ENCODE measurements at regions not wholly inside any gene's neighbourhood (a gene's known extent, or its start where the extent isn't known, plus 50 kb on each side); places are given as distances from the start of the nearest gene placed in this dataset.
"Not testable (repeated sequence)": the region's sequence is repeated elsewhere in the genome, so short reads cannot be mapped to it uniquely, and the experiment has no call there.

GRCh38 chr5:85662969-85663707 lies 954.6 kb upstream of the COX7C start:
- H3K9me3 ChIP-seq (ENCODE audit: low read length); H3K4me3 ChIP-seq (ENCODE audit: low read depth in 1 of 2, low read length in 2 of 2); H3K4me1 ChIP-seq (ENCODE audit: insufficient read depth, low read length); H3K27ac ChIP-seq (ENCODE audit: low read depth, low read length); H3K27me3 ChIP-seq (ENCODE audit: control insufficient read depth in 1 of 2, insufficient read depth in 2 of 2, low read length in 2 of 2); H3K36me3 ChIP-seq (ENCODE audit: insufficient read depth, low read length); H3K9ac ChIP-seq (ENCODE audit: low read length): not testable (repeated sequence)

DNA sequence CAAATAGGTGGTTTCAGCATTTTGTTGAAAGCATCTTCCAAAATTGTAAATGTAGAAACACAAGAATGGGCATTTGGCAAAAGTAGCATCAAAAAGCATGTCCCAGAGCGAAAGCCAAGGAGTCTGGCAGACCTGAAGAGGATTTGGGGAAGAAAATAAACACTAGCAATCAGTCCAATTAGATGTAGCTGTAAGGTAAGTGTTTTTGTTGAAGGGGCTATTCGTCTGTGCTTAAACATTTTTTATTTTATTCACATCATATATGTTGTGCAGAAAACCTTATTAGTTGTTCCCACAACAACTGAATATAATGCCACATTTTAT lies 954.1 kb upstream of the COX7C start:
- no peak overlapping the region for H3K27ac ChIP-seq (ENCODE audit: low read depth, low read length)

GRCh38 chr5:85670417-85670816 lies 947.3 kb upstream of the COX7C start:
- Histone ChIP-seq H3K27me3 (ENCODE audit: control insufficient read depth in 1 of 2, insufficient read depth in 2 of 2, low read length in 2 of 2) (no peaks in the 10 kb centered on the region), H3K4me1 (ENCODE audit: insufficient read depth, low read length) (no peaks in the 10 kb centered on the region), H3K9ac (ENCODE audit: low read length) (no peak overlapping the region), H3K27ac (ENCODE audit: low read depth, low read length) (no peak overlapping the region), H3K36me3 (ENCODE audit: insufficient read depth, low read length) (no peaks in the 10 kb centered on the region), H3K9me3 (ENCODE audit: low read length) (no peaks in the 10 kb centered on the region), H3K4me3 (ENCODE audit: low read depth in 1 of 2, low read length in 2 of 2) (no peak overlapping the region)

More for the DNA sequence above, 954.1 kb upstream of the COX7C start:
- no peak overlapping the region for H3K9ac ChIP-seq (ENCODE audit: low read length)
- H3K27me3 ChIP-seq (ENCODE audit: control insufficient read depth in 1 of 2, insufficient read depth in 2 of 2, low read length in 2 of 2): no peaks in the 10 kb centered on the region
- no peak overlapping the region for H3K4me3 ChIP-seq (ENCODE audit: low read depth in 1 of 2, low read length in 2 of 2)
- H3K36me3 ChIP-seq (ENCODE audit: insufficient read depth, low read length): no peaks in the 10 kb centered on the region
- no peaks in the 10 kb centered on the region for H3K9me3 ChIP-seq (ENCODE audit: low read length)
- no peaks in the 10 kb centered on the region for H3K4me1 ChIP-seq (ENCODE audit: insufficient read depth, low read length)

DNA sequence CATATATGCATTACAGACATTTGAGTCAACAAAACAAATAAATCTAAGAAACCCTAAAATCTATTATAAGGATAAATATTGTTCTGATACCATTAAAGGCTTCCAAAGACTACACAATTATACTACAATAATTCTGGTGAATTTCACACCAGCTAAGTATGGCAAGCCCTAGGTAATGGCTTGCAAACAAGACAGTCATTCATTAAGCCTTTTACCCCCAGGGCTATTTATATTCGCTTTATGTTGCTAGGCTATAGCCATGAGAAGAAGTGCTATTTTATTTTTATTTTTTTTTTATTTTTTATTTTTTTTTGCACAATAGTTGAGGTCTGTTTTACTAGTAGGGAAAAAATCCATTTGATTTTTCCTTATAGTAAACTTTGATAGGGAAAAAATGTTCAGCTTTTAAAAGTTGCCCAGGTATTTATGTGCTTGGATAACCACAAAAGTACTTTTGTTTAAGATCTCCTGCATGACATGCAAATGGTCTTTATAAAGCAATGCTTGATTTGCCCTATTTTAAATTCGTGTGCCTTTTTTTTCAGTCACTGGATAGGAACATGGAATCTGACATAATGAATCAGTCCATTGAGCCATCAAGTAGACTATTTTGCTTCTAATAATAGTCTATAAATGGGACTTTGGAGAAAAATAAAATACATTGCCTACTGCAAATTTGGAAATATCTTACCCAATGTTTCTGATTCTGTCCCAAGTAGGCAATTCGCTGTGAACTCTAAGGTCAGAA lies 946.3 kb upstream of the COX7C start:
- Histone ChIP-seq H3K36me3 (ENCODE audit: insufficient read depth, low read length) (no peaks in the 10 kb centered on the region), H3K4me1 (ENCODE audit: insufficient read depth, low read length) (no peaks in the 10 kb centered on the region), H3K27ac (ENCODE audit: low read depth, low read length) (no peak overlapping the region), H3K9me3 (ENCODE audit: low read length) (no peaks in the 10 kb centered on the region), H3K4me3 (ENCODE audit: low read depth in 1 of 2, low read length in 2 of 2) (no peak overlapping the region), H3K9ac (ENCODE audit: low read length) (no peak overlapping the region), H3K27me3 (ENCODE audit: control insufficient read depth in 1 of 2, insufficient read depth in 2 of 2, low read length in 2 of 2) (no peaks in the 10 kb centered on the region)

DNA sequence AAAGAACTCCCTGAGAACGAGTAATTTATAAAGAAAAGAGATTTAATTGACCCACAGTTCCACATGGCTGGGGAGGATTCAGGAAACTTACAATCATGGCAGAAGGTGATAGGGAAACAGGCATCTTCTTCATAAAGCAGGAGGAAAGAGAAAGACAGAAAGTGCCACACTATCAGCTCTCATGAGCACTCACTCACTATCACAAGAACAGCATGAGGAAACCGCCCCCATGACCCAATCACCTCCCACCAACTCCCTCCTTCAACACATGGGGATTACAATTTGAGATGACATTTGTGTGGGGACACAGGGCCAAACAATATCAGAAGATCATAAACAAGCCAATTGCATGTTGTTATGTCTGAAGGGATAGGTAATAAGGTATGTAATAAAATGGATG lies 935.9 kb upstream of the COX7C start:
- Histone ChIP-seq H3K9me3 (ENCODE audit: low read length) (no peaks in the 10 kb centered on the region), H3K4me3 (ENCODE audit: low read depth in 1 of 2, low read length in 2 of 2) (no peak overlapping the region), H3K27ac (ENCODE audit: low read depth, low read length) (no peak overlapping the region), H3K9ac (ENCODE audit: low read length) (no peak overlapping the region), H3K27me3 (ENCODE audit: control insufficient read depth in 1 of 2, insufficient read depth in 2 of 2, low read length in 2 of 2) (no peaks in the 10 kb centered on the region), H3K4me1 (ENCODE audit: insufficient read depth, low read length) (no peaks in the 10 kb centered on the region), H3K36me3 (ENCODE audit: insufficient read depth, low read length) (no peaks in the 10 kb centered on the region)

DNA sequence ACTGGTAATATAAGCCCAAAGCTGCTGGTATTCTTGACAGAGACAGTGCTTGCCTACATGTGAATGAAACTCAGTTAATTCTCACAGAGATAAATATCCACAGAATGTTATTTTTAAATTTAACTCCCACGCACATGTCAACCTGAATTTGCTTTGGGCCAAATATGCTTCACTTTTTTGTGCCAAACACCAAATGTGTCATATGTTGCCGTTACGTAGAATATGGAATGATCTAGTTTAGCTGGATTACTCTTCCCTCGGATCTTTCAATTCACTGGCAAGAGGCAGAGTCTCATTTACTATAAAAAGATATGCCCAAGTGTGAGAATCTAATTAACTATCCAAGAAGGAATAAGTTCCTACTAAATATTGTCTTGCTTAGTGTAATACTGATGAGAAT lies 933.4 kb upstream of the COX7C start:
- no peak overlapping the region for H3K4me3 ChIP-seq (ENCODE audit: low read depth in 1 of 2, low read length in 2 of 2)
- no peak overlapping the region for H3K9ac ChIP-seq (ENCODE audit: low read length)
- no peaks in the 10 kb centered on the region for H3K4me1 ChIP-seq (ENCODE audit: insufficient read depth, low read length)
- H3K36me3 ChIP-seq (ENCODE audit: insufficient read depth, low read length): no peaks in the 10 kb centered on the region
- no peak overlapping the region for H3K27ac ChIP-seq (ENCODE audit: low read depth, low read length)
- no peaks in the 10 kb centered on the region for H3K9me3 ChIP-seq (ENCODE audit: low read length)
- no peaks in the 10 kb centered on the region for H3K27me3 ChIP-seq (ENCODE audit: control insufficient read depth in 1 of 2, insufficient read depth in 2 of 2, low read length in 2 of 2)

GRCh38 chr5:85703296-85703695 lies 914.4 kb upstream of the COX7C start:
- H3K27ac ChIP-seq (ENCODE audit: low read depth, low read length): no peak overlapping the region
- no peaks in the 10 kb centered on the region for H3K4me1 ChIP-seq (ENCODE audit: insufficient read depth, low read length)

DNA sequence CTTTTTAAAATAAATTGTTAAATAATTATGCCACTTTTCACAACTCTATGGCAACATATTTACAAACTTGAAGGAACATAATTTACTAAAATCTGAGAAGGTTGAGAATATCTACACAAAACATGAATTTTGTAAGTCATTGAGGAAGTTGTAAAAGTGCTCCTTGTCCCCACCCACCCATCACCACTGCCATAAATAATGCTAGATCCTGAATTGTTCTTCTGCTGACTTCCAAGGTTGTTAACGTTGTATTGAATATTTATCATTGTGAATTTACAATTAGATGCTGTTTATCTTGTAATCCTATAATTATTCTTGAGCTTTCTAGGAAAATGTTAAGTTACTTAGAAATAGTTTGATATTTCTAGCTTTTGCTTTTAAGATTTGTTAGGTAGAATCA lies 908.0 kb upstream of the COX7C start:
- no peaks in the 10 kb centered on the region for H3K27me3 ChIP-seq (ENCODE audit: control insufficient read depth in 1 of 2, insufficient read depth in 2 of 2, low read length in 2 of 2)
- H3K9me3 ChIP-seq (ENCODE audit: low read length): no peaks in the 10 kb centered on the region
- no peaks in the 10 kb centered on the region for H3K4me1 ChIP-seq (ENCODE audit: insufficient read depth, low read length)
- H3K4me3 ChIP-seq (ENCODE audit: low read depth in 1 of 2, low read length in 2 of 2): no peak overlapping the region
- no peak overlapping the region for H3K27ac ChIP-seq (ENCODE audit: low read depth, low read length)
- H3K36me3 ChIP-seq (ENCODE audit: insufficient read depth, low read length): no peaks in the 10 kb centered on the region
- no peak overlapping the region for H3K9ac ChIP-seq (ENCODE audit: low read length)

More at GRCh38 chr5:85703296-85703695, 914.4 kb upstream of the COX7C start:
- no peak overlapping the region for H3K4me3 ChIP-seq (ENCODE audit: low read depth in 1 of 2, low read length in 2 of 2)
- H3K27me3 ChIP-seq (ENCODE audit: control insufficient read depth in 1 of 2, insufficient read depth in 2 of 2, low read length in 2 of 2): no peaks in the 10 kb centered on the region
- H3K9me3 ChIP-seq (ENCODE audit: low read length): no peaks in the 10 kb centered on the region
- H3K9ac ChIP-seq (ENCODE audit: low read length): no peak overlapping the region
- no peaks in the 10 kb centered on the region for H3K36me3 ChIP-seq (ENCODE audit: insufficient read depth, low read length)

GRCh38 chr5:85716344-85717202 lies 901.2 kb upstream of the COX7C start:
- Histone ChIP-seq H3K9ac (ENCODE audit: low read length) (no peak overlapping the region), H3K4me3 (ENCODE audit: low read depth in 1 of 2, low read length in 2 of 2) (no peak overlapping the region), H3K27me3 (ENCODE audit: control insufficient read depth in 1 of 2, insufficient read depth in 2 of 2, low read length in 2 of 2) (no peaks in the 10 kb centered on the region), H3K9me3 (ENCODE audit: low read length) (no peaks in the 10 kb centered on the region), H3K27ac (ENCODE audit: low read depth, low read length) (no peak overlapping the region), H3K4me1 (ENCODE audit: insufficient read depth, low read length) (no peaks in the 10 kb centered on the region), H3K36me3 (ENCODE audit: insufficient read depth, low read length) (no peaks in the 10 kb centered on the region)

DNA sequence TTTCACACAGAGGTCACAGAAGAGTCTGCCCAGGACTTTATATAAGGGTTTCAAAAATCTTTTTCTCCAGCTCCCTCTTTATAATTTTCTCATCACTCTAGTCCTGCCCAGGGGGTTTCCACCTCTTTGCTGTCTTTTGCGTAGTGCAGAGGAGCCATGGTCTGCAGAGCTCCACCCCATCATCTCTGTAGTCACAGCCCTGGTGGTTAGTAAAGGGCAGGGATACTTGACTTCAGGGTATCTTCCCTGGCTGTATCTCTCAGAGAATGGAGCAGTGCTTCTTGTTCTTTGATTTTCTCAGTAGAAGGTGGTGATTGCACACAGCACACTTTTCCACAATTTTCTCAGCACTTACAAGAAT lies 900.6 kb upstream of the COX7C start:
- Histone ChIP-seq H3K4me3 (ENCODE audit: low read depth in 1 of 2, low read length in 2 of 2) (no peak overlapping the region), H3K9me3 (ENCODE audit: low read length) (no peaks in the 10 kb centered on the region), H3K27me3 (ENCODE audit: control insufficient read depth in 1 of 2, insufficient read depth in 2 of 2, low read length in 2 of 2) (no peaks in the 10 kb centered on the region), H3K36me3 (ENCODE audit: insufficient read depth, low read length) (no peaks in the 10 kb centered on the region), H3K27ac (ENCODE audit: low read depth, low read length) (no peak overlapping the region), H3K4me1 (ENCODE audit: insufficient read depth, low read length) (no peaks in the 10 kb centered on the region), H3K9ac (ENCODE audit: low read length) (no peak overlapping the region)

DNA sequence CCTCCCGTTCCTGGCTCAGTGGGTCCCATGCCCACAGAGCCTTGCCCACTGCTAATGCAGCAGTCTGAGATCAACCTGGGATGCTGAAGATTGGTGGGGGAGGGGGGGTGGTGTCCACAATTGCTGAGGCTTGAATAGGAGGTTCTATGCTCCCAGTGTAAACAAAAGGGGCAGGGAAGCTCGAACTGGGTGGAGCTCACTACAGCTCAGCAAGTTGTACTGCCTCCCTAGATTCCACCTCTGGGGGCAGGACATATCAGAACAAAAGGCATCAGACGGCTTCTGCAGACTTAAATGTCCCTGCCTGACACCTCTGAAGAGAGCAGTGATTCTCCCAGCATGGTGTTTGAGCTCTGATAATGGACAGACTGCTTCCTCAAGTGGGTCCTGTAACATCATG lies 885.6 kb upstream of the COX7C start:
- Histone ChIP-seq H3K27me3 (ENCODE audit: control insufficient read depth in 1 of 2, insufficient read depth in 2 of 2, low read length in 2 of 2) (no peaks in the 10 kb centered on the region), H3K27ac (ENCODE audit: low read depth, low read length) (no peak overlapping the region), H3K9me3 (ENCODE audit: low read length) (no peaks in the 10 kb centered on the region)

More for the DNA sequence above, 885.6 kb upstream of the COX7C start:
- Histone ChIP-seq H3K4me3 (ENCODE audit: low read depth in 1 of 2, low read length in 2 of 2) (no peak overlapping the region), H3K4me1 (ENCODE audit: insufficient read depth, low read length) (no peaks in the 10 kb centered on the region), H3K36me3 (ENCODE audit: insufficient read depth, low read length) (no peaks in the 10 kb centered on the region), H3K9ac (ENCODE audit: low read length) (no peak overlapping the region)
